Cardiac muscle cell (in vitro differentiated cells and primary cell): ENCODE measurements at regions not wholly inside any gene's neighbourhood (a gene's known extent, or its start where the extent isn't known, plus 50 kb on each side); places are given as distances from the start of the nearest gene placed in this dataset.

Experiments used
- DNase-seq, 2 donors: peaks; one replicate each; pipeline versions ENCODE4 v3.0.0 to v3.0.0-alpha.2; 2010 to 2017; ENCODE audit warnings: low read depth in 1 of 2, low spot score in 1 of 2
- H3K27ac ChIP-seq: fragments of 200-600 bp; sonication (generic); 2 replicates; pipeline ENCODE4 v1.5.1; 2016
- H3K27me3 ChIP-seq: fragments of 200-600 bp; sonication (generic); 2 replicates; pipeline ENCODE4 v1.6.0; 2016; ENCODE audit warnings: control low read depth
- H3K36me3 ChIP-seq: fragments of 200-600 bp; sonication (generic); 2 replicates; pipeline ENCODE4 v1.5.1; 2016; ENCODE audit warnings: control low read depth
- H3K4me1 ChIP-seq: fragments of 200-600 bp; sonication (generic); 2 replicates; pipeline ENCODE4 v1.8.1; 2017; ENCODE audit warnings: low read depth, mild to moderate bottlenecking, mixed run types
- H3K4me3 ChIP-seq: fragments of 200-600 bp; sonication (generic); 2 replicates; pipeline ENCODE4 v1.5.1; 2016; ENCODE audit warnings: mild to moderate bottlenecking
- H3K9me3 ChIP-seq: fragments of 200-600 bp; sonication (generic); 2 replicates; pipeline ENCODE4 v1.5.1; 2017; ENCODE audit warnings: low read depth, mild to moderate bottlenecking, control low read depth
- TF ChIP-seq, protein P1 (sequence below): IDR thresholded peaks from 2 replicates; pipeline ENCODE4 v1.5.1; 2012; ENCODE audit warnings: low read depth, mild to moderate bottlenecking, low read length

DNA sequence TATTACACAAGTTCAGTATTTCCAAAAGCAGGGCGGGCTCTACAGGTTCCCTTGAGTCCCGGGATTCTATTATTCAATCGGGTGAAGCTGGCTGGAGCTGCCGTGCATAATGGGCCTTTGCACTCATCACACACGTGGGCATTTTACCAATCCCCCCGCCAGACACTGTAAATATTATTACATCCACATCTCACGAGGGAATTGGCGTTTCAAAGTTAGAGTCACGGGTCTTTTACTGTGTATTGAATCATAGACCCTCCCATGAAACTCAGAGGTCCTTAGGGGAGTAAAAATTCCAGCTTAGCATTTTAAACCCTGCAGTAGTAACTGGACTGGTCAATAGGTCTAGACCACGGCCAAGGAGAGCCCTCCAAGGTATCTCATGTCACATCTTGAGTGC lies 70.3 kb downstream of the MAP1LC3B2 start:
- Histone ChIP-seq H3K4me3 (no peak overlapping the region), H3K36me3 (no peaks in the 10 kb centered on the region), H3K9me3 (no peaks in the 10 kb centered on the region), H3K4me1 (no peaks in the 10 kb centered on the region), H3K27ac (no peak overlapping the region), H3K27me3 (no peaks in the 10 kb centered on the region)
- TF ChIP-seq, protein P1, sequence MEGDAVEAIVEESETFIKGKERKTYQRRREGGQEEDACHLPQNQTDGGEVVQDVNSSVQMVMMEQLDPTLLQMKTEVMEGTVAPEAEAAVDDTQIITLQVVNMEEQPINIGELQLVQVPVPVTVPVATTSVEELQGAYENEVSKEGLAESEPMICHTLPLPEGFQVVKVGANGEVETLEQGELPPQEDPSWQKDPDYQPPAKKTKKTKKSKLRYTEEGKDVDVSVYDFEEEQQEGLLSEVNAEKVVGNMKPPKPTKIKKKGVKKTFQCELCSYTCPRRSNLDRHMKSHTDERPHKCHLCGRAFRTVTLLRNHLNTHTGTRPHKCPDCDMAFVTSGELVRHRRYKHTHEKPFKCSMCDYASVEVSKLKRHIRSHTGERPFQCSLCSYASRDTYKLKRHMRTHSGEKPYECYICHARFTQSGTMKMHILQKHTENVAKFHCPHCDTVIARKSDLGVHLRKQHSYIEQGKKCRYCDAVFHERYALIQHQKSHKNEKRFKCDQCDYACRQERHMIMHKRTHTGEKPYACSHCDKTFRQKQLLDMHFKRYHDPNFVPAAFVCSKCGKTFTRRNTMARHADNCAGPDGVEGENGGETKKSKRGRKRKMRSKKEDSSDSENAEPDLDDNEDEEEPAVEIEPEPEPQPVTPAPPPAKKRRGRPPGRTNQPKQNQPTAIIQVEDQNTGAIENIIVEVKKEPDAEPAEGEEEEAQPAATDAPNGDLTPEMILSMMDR = no peak
- DNase-seq = no peak

DNA sequence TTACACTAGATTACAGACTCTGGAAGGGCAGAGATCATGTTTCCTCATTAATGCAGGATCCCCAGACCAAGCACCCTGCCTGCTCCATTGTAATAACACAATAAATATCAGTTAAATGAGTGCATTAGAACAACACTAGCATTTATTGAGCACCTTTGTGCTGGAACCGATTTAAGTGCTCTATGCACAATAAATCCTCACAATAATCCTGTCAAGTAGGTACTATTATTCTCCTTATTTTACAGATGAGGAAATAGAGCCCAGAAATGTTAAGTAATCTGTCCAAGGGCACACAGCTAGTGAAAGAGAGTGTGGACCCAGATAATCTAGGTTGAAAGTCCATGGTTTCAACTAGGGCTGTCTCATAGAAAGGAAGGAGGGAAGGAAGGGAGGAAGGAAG lies 69.8 kb downstream of the MAP1LC3B2 start:
- H3K4me1 ChIP-seq = no peaks in the 10 kb centered on the region
- no peak for DNase-seq
- TF ChIP-seq, protein P1 = no peak
- no peak overlapping the region for H3K4me3 ChIP-seq
- H3K27me3 ChIP-seq = no peaks in the 10 kb centered on the region
- no peaks in the 10 kb centered on the region for H3K9me3 ChIP-seq
- no peak overlapping the region for H3K27ac ChIP-seq
- no peaks in the 10 kb centered on the region for H3K36me3 ChIP-seq

DNA sequence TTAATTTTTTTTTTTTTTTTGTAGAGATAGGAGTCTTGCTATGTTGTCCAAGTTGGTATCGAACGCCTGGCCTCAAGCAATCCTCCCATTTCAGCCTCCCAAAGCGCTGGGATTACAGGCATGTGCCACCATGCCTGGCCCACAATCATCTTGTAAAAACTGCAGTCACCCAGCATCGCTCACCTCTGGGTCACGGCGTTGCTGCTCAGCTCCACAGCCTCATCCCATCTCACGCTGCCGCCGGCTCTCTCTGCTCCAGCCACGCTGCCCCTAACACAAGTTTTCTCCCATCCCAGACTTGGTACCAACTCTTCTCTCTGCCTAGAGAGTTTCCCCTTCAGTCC lies 69.2 kb downstream of the MAP1LC3B2 start:
- H3K4me1 ChIP-seq = no peaks in the 10 kb centered on the region
- no peaks in the 10 kb centered on the region for H3K36me3 ChIP-seq
- H3K27me3 ChIP-seq = no peaks in the 10 kb centered on the region
- H3K9me3 ChIP-seq = no peaks in the 10 kb centered on the region
- TF ChIP-seq, protein P1 = no peak
- no peak overlapping the region for H3K4me3 ChIP-seq
- no peak overlapping the region for H3K27ac ChIP-seq
- no peak for DNase-seq
